ENCODE measurements at regions not wholly inside any gene's neighbourhood (a gene's known extent, or its start where the extent isn't known, plus 50 kb on each side); places are given as distances from the start of the nearest gene placed in this dataset.

DNA sequence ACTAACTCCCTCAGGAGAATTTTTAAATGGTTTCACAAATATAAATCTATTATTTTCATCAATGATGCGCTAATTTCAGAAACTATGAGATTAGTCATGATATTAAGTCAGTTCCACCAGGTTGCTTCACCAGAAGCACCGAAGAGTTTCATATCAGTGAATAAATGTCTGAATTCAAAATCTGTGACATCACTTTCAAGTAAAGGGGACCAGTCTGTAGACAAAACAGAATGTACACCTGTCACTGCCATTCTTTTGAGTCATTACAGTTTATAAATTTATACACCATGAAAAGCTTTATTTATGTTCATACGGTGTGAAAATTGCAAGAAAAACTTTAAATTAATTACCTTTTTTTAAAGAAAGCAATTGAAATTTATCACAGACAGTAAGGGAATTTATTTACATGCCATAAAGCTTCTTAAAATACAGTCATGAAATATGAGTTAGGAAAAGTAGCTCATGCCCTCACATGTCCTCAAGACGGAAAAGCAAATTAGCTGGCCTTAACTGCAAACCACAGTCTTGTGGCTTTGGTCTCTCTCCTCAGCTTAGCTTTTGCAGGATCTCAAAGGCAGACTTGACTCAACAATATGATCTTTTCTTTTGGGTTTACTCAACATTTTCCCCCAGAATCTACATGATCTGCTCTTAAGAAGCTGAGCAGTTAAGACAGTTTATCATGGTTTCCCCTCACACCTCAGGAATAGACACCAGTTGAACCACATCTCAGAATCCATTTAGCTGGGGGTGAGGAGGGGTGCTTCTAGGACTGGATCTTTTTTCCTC, 177.7 kb upstream of the MCHR2 start:
- H3K27me3 ChIP-seq (ENCODE audit: control insufficient read depth, insufficient read depth, low read length), result no peaks in the 10 kb centered on the region
- peaks cover 4% of the 10 kb centered on the region for H3K4me1 ChIP-seq (ENCODE audit: control insufficient read depth, insufficient read depth, low read length)
- no peak overlapping the region for H3K4me3 ChIP-seq (ENCODE audit: low read length)
- H3K9me3 ChIP-seq (ENCODE audit: control insufficient read depth, low read length), result no peaks in the 10 kb centered on the region
- H3K36me3 ChIP-seq (ENCODE audit: control insufficient read depth, insufficient read depth, low read length), result no peaks in the 10 kb centered on the region
- H3K9ac ChIP-seq (ENCODE audit: low read length), result no peak overlapping the region

DNA sequence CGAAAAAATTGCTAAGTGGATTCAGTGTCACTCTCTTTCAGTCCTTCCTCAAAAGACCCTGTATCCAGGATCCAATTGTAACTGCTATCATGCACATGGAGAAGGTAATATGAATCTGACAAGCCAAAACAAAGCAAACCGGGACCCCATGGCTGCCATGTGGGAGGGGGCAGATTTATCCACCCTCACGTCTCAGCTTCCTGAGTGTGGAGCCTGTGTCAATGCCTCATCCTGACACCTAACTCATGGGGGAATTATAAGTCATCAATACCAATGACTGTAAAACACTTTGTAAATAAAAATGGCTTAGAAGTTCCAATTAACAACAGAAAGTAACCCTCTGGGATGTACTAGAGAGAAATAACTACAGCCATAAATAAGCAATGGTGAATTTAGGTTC, 174.1 kb upstream of the MCHR2 start:
- H3K4me3 ChIP-seq (ENCODE audit: low read length), result no peak overlapping the region
- H3K36me3 ChIP-seq (ENCODE audit: control insufficient read depth, insufficient read depth, low read length), result no peaks in the 10 kb centered on the region
- H3K4me1 ChIP-seq (ENCODE audit: control insufficient read depth, insufficient read depth, low read length), result no peaks in the 10 kb centered on the region
- H3K9me3 ChIP-seq (ENCODE audit: control insufficient read depth, low read length), result no peaks in the 10 kb centered on the region
- H3K9ac ChIP-seq (ENCODE audit: low read length), result no peak overlapping the region
- no peaks in the 10 kb centered on the region for H3K27me3 ChIP-seq (ENCODE audit: control insufficient read depth, insufficient read depth, low read length)

DNA sequence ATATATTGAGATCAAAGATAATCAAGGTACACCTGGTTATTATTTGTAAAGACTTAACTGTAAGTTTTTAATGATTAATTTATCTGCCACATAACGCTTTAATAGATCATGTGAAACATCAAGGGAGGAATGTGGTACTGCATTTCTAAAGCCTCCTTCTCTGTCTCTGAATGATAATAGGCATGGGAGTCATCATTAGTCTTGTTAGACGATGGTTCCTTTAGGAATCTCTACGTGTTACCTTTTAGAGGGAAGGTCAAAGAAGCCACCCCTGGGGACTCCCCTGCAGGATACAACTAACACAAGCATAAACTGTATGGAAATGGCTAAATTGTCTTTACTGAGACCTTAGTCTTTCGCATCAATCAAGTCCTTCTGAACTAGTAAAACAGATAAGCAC, 173.6 kb upstream of the MCHR2 start:
- no peaks in the 10 kb centered on the region for H3K9me3 ChIP-seq (ENCODE audit: control insufficient read depth, low read length)
- no peak overlapping the region for H3K9ac ChIP-seq (ENCODE audit: low read length)
- H3K27me3 ChIP-seq (ENCODE audit: control insufficient read depth, insufficient read depth, low read length), result no peaks in the 10 kb centered on the region
- no peaks in the 10 kb centered on the region for H3K36me3 ChIP-seq (ENCODE audit: control insufficient read depth, insufficient read depth, low read length)
- no peaks in the 10 kb centered on the region for H3K4me1 ChIP-seq (ENCODE audit: control insufficient read depth, insufficient read depth, low read length)
- no peak overlapping the region for H3K4me3 ChIP-seq (ENCODE audit: low read length)

DNA sequence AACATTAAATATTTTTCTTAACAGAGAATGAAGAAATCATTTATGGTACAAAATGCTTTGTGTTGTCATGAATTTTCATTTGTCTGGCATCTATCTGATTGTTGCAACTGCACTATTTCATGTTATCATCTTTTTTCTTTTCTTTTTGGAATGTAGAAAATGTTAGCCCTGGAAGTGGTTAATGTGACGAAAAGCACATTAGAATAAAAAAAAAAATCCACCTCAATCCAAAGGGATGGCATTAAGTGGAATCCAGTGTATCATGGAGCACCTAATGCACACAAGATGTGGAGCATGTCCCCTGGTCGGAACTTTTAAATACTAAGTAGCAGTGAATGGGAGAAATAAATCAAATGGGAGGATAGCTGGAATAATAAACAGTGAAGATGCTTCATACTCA, 172.9 kb upstream of the MCHR2 start:
- no peaks in the 10 kb centered on the region for H3K27me3 ChIP-seq (ENCODE audit: control insufficient read depth, insufficient read depth, low read length)
- H3K4me1 ChIP-seq (ENCODE audit: control insufficient read depth, insufficient read depth, low read length), result no peaks in the 10 kb centered on the region

DNA sequence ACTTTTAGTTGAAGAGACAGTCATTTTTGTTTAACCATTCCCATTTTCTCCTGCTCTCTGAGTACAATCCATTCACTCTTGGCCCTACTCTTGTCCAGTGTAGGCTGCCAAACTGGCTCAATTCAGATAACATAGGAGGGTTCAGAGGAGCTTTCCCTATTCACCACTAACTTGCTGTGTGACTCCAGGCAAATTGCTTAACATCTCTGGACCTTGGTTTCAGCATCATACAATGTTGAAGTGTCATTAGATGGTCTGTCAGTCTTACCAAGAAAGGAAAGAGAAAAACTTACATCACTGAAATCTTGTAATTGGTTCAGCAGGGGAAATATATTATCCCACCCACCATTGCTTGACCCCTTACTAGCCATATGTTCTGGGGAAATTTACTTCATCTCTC, 171.4 kb upstream of the MCHR2 start:
- Histone ChIP-seq H3K36me3 (ENCODE audit: control insufficient read depth, insufficient read depth, low read length) (no peaks in the 10 kb centered on the region), H3K4me3 (ENCODE audit: low read length) (no peak overlapping the region), H3K9me3 (ENCODE audit: control insufficient read depth, low read length) (no peaks in the 10 kb centered on the region), H3K27me3 (ENCODE audit: control insufficient read depth, insufficient read depth, low read length) (no peaks in the 10 kb centered on the region), H3K4me1 (ENCODE audit: control insufficient read depth, insufficient read depth, low read length) (no peaks in the 10 kb centered on the region), H3K9ac (ENCODE audit: low read length) (no peak overlapping the region)

More for the DNA sequence above, 172.9 kb upstream of the MCHR2 start:
- no peak overlapping the region for H3K9ac ChIP-seq (ENCODE audit: low read length)
- no peaks in the 10 kb centered on the region for H3K9me3 ChIP-seq (ENCODE audit: control insufficient read depth, low read length)
- H3K4me3 ChIP-seq (ENCODE audit: low read length), result no peak overlapping the region
- H3K36me3 ChIP-seq (ENCODE audit: control insufficient read depth, insufficient read depth, low read length), result no peaks in the 10 kb centered on the region

DNA sequence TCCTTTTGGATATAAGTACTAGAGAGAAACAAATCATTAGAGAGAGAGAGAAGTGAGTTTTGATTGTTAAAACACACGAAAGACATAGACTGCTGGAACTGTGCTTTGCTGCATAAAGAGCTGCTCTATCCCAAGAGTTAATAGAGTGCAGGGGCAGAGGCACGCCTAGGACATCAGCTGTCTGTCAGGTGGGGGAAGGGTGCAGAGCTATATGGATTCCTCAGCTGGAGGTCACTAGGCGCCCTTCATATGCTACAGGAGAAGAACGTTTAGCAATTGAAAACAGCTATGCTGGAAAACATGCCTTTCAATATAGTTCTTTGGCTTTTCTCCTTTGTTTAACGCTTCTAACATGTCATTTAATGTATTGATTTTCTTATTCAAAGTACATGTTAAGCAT, 169.0 kb upstream of the MCHR2 start:
- Histone ChIP-seq H3K9ac (ENCODE audit: low read length) (no peak overlapping the region), H3K9me3 (ENCODE audit: control insufficient read depth, low read length) (no peaks in the 10 kb centered on the region), H3K27me3 (ENCODE audit: control insufficient read depth, insufficient read depth, low read length) (no peaks in the 10 kb centered on the region), H3K4me3 (ENCODE audit: low read length) (no peak overlapping the region), H3K36me3 (ENCODE audit: control insufficient read depth, insufficient read depth, low read length) (no peaks in the 10 kb centered on the region), H3K4me1 (ENCODE audit: control insufficient read depth, insufficient read depth, low read length) (no peaks in the 10 kb centered on the region)

DNA sequence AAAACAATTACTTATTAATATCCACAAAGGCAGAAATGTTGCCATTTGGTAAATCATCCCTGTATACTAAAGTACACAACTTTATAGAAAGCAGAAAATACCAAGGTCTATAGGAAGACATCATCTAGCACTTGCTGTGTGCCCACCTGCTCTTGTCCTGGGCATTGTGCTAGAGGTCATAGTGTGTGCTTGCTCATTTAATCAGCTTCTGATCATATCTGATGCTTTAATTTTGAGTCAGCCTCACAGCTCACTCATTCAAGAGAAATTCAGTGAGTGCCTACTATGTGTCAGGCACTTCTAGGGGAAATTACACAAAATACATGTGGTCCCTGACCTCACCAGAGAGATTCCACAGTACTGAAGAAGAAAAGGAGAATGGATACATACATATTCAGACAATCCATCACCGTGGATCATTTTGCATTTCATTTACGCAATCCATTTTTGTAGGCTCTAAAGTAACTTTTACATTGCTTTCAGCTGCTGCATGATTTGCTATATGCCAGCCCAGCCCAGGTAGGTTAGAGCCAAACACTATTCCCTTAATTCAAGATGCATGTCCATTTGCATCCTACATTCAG, 167.9 kb upstream of the MCHR2 start:
- H3K27me3 ChIP-seq (ENCODE audit: control insufficient read depth, insufficient read depth, low read length), result no peaks in the 10 kb centered on the region
- no peaks in the 10 kb centered on the region for H3K4me1 ChIP-seq (ENCODE audit: control insufficient read depth, insufficient read depth, low read length)
- no peaks in the 10 kb centered on the region for H3K36me3 ChIP-seq (ENCODE audit: control insufficient read depth, insufficient read depth, low read length)
- no peak overlapping the region for H3K9ac ChIP-seq (ENCODE audit: low read length)
- H3K4me3 ChIP-seq (ENCODE audit: low read length), result no peak overlapping the region
- no peaks in the 10 kb centered on the region for H3K9me3 ChIP-seq (ENCODE audit: control insufficient read depth, low read length)

DNA sequence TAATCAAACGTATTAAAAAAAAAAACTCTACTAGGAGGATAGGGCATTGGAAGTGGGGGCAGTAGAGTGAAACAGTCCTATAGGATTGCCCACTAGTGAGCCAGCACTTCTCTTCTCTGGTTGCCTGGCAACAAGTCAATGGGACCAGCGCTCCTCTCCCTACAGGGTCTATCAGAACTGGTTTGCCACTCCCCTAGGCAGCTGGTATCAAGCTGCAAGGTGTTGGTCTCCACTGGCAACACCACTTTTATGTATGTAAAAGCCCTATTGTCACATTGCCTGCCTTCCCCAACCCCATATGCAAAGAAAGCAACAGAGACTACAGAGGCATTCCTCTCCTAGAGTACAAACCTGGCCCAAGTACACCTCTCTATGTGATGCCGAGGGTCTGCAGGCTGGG, 166.9 kb upstream of the MCHR2 start:
- Histone ChIP-seq H3K36me3 (ENCODE audit: control insufficient read depth, insufficient read depth, low read length) (no peaks in the 10 kb centered on the region), H3K4me3 (ENCODE audit: low read length) (no peak overlapping the region), H3K4me1 (ENCODE audit: control insufficient read depth, insufficient read depth, low read length) (no peaks in the 10 kb centered on the region), H3K9ac (ENCODE audit: low read length) (no peak overlapping the region), H3K9me3 (ENCODE audit: control insufficient read depth, low read length) (no peaks in the 10 kb centered on the region), H3K27me3 (ENCODE audit: control insufficient read depth, insufficient read depth, low read length) (no peaks in the 10 kb centered on the region)

DNA sequence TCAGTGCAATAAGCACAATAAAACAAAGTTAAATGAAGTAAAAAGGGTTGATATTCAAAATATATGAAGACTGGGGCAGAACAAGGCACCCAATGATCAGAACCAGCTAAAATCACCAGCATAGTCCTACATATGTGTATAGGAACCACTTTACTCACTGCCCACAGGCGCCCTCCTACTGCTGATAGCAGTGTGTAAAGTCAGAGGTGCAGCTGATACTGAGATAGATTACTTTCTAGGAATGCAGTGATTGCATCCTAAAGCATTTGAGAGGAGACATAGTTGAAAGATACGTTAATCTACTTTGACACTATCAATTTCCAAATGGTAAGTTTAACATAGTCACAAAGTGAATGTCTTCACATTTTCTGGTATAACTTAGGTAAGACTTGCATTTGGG, 161.1 kb upstream of the MCHR2 start:
- H3K36me3 ChIP-seq (ENCODE audit: control insufficient read depth, insufficient read depth, low read length), result no peaks in the 10 kb centered on the region
- no peaks in the 10 kb centered on the region for H3K27me3 ChIP-seq (ENCODE audit: control insufficient read depth, insufficient read depth, low read length)
- H3K4me3 ChIP-seq (ENCODE audit: low read length), result no peak overlapping the region
- no peaks in the 10 kb centered on the region for H3K9me3 ChIP-seq (ENCODE audit: control insufficient read depth, low read length)
- H3K9ac ChIP-seq (ENCODE audit: low read length), result no peak overlapping the region
- no peaks in the 10 kb centered on the region for H3K4me1 ChIP-seq (ENCODE audit: control insufficient read depth, insufficient read depth, low read length)

DNA sequence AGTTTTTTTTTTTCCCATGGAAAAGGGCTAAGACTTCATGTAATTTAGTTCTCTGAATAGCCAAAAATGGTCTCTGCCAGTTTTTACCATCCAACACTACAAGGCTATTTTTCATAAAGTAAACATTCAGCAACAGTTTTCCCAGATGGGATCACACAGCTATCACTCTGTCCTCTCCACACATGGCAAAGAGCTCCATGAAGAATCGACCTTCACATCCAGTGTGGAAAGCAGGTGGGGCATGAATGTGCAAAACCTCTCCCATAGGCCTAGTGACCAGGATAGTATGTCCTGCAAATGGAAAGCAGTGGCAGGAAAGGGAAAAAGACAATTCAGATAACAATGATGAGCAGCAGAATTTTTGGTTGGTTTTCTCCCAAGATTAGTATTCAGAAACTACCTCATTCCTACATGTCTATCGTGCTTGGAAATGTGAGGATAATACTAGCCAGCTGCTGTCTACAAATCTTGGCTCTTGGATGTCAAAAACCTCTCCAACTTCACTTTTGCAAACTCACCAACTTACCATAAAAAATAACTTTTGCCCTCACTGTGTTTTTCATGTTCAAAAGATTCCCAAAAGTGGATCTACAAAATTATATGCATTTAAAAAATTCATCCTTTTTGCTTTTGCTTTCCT, 159.7 kb upstream of the MCHR2 start:
- H3K27me3 ChIP-seq (ENCODE audit: control insufficient read depth, insufficient read depth, low read length), result no peaks in the 10 kb centered on the region
- H3K4me1 ChIP-seq (ENCODE audit: control insufficient read depth, insufficient read depth, low read length), result no peaks in the 10 kb centered on the region
- H3K36me3 ChIP-seq (ENCODE audit: control insufficient read depth, insufficient read depth, low read length), result no peaks in the 10 kb centered on the region
- H3K9ac ChIP-seq (ENCODE audit: low read length), result no peak overlapping the region
- no peak overlapping the region for H3K4me3 ChIP-seq (ENCODE audit: low read length)
- no peaks in the 10 kb centered on the region for H3K9me3 ChIP-seq (ENCODE audit: control insufficient read depth, low read length)

DNA sequence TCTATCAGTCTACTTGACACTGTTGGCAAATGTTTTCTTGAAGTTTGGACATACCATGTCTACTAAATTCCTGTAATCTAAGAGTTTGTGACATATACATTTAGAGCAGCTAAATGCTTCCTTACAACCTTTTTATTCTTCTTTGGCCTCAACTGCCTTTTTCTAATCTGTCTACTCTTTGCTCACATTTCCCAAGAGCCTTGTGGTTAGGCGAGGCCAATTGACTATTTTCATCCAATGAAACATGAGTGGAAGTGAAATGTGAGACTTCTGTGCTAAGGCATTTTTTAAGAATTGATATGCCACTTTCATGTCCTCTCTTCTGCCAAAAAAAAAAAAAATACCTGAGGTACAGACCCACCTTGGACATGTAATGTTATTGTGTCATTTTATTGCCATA, 158.2 kb upstream of the MCHR2 start:
- H3K9ac ChIP-seq (ENCODE audit: low read length), result no peak overlapping the region
- no peaks in the 10 kb centered on the region for H3K36me3 ChIP-seq (ENCODE audit: control insufficient read depth, insufficient read depth, low read length)
- no peaks in the 10 kb centered on the region for H3K4me1 ChIP-seq (ENCODE audit: control insufficient read depth, insufficient read depth, low read length)
- no peaks in the 10 kb centered on the region for H3K9me3 ChIP-seq (ENCODE audit: control insufficient read depth, low read length)
- no peak overlapping the region for H3K4me3 ChIP-seq (ENCODE audit: low read length)
- H3K27me3 ChIP-seq (ENCODE audit: control insufficient read depth, insufficient read depth, low read length), result no peaks in the 10 kb centered on the region

DNA sequence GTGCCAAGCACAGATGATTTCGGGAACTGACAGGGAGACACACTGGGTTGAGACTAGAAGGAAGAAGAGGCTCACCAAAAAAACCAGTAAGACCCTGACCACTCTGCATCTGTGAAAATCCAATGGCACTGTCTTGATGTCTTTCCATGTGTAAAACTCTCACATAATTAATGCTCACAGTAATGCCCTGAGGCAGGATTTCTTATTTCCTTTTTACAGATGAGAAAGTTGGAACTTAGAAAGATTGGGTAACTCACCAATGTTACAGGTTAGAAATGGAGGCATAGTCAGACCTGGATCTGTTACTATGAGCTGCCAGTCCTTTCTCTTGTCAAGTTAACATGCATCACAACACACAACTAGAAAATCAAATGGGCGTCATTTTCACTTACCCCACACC, 151.0 kb upstream of the MCHR2 start:
- H3K4me3 ChIP-seq (ENCODE audit: low read length), result no peak overlapping the region
- H3K27me3 ChIP-seq (ENCODE audit: control insufficient read depth, insufficient read depth, low read length), result no peaks in the 10 kb centered on the region
- H3K9ac ChIP-seq (ENCODE audit: low read length), result no peak overlapping the region
- no peaks in the 10 kb centered on the region for H3K9me3 ChIP-seq (ENCODE audit: control insufficient read depth, low read length)
- H3K36me3 ChIP-seq (ENCODE audit: control insufficient read depth, insufficient read depth, low read length), result no peaks in the 10 kb centered on the region
- no peaks in the 10 kb centered on the region for H3K4me1 ChIP-seq (ENCODE audit: control insufficient read depth, insufficient read depth, low read length)

Data from mucosa of stomach (tissue), 1 donor.